ENCODE measurements at regions not wholly inside any gene's neighbourhood (a gene's known extent, or its start where the extent isn't known, plus 50 kb on each side); places are given as distances from the start of the nearest gene placed in this dataset.

GRCh38 chr15:81473177-81473576 lies 99.2 kb upstream of the TMC3 start:
- Histone ChIP-seq H3K4me3 (ENCODE audit: low read depth, low read length) (no peak overlapping the region), H3K4me1 (no peaks in the 10 kb centered on the region), H3K36me3 (ENCODE audit: control insufficient read depth, insufficient read depth, low read length) (no peaks in the 10 kb centered on the region), H3K27me3 (replicated peaks; ENCODE audit: control insufficient read depth, insufficient read depth, low read length) (no peaks in the 10 kb centered on the region), H3K9me3 (no peaks in the 10 kb centered on the region)
- no peak overlapping the region for H3K4me3 Mint-ChIP-seq (ENCODE audit: unreplicated experiment)
- H3K27me3 Mint-ChIP-seq (ENCODE audit: insufficient read depth, unreplicated experiment) = peaks cover 7% of the 10 kb centered on the region
- no peaks in the 10 kb centered on the region for H3K4me1 Mint-ChIP-seq (ENCODE audit: low read depth, unreplicated experiment)
- no peak for DNase-seq
- ChIA-PET POLR2A (no interaction called here), CTCF (no interaction called here)
- BruUV-seq (replicated peaks) = no TSS peak
- H3K9me3 Mint-ChIP-seq (ENCODE audit: unreplicated experiment) = no peaks in the 10 kb centered on the region
- no peak overlapping the region for H3K27ac Mint-ChIP-seq (ENCODE audit: unreplicated experiment)
- H3K36me3 Mint-ChIP-seq (ENCODE audit: insufficient read depth, unreplicated experiment) = no peaks in the 10 kb centered on the region
- intact Hi-C loops (cut with micrococcal nuclease; ENCODE audit: unreplicated experiment) = no loop called here
- TF ChIP-seq, protein P1, sequence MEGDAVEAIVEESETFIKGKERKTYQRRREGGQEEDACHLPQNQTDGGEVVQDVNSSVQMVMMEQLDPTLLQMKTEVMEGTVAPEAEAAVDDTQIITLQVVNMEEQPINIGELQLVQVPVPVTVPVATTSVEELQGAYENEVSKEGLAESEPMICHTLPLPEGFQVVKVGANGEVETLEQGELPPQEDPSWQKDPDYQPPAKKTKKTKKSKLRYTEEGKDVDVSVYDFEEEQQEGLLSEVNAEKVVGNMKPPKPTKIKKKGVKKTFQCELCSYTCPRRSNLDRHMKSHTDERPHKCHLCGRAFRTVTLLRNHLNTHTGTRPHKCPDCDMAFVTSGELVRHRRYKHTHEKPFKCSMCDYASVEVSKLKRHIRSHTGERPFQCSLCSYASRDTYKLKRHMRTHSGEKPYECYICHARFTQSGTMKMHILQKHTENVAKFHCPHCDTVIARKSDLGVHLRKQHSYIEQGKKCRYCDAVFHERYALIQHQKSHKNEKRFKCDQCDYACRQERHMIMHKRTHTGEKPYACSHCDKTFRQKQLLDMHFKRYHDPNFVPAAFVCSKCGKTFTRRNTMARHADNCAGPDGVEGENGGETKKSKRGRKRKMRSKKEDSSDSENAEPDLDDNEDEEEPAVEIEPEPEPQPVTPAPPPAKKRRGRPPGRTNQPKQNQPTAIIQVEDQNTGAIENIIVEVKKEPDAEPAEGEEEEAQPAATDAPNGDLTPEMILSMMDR (IDR thresholded peaks at IDR 0.05; ENCODE audit: insufficient read depth in 1 of 2, low read depth in 1 of 2, low read length in 1 of 2, severe bottlenecking in 1 of 2, unreplicated experiment in 1 of 2) = no peak

- no TSS peak for BruUV-seq (replicated peaks)
- Histone ChIP-seq H3K9me3 (no peaks in the 10 kb centered on the region), H3K27me3 (replicated peaks; ENCODE audit: control insufficient read depth, insufficient read depth, low read length) (no peaks in the 10 kb centered on the region), H3K36me3 (ENCODE audit: control insufficient read depth, insufficient read depth, low read length) (no peaks in the 10 kb centered on the region), H3K4me3 (ENCODE audit: low read depth, low read length) (no peak overlapping the region), H3K4me1 (no peaks in the 10 kb centered on the region)
- DNase-seq = no peak
- no peak overlapping the region for H3K4me3 Mint-ChIP-seq (ENCODE audit: unreplicated experiment)
- POLR2A ChIA-PET = no interaction called here
- H3K4me1 Mint-ChIP-seq (ENCODE audit: low read depth, unreplicated experiment) = no peaks in the 10 kb centered on the region
- CTCF ChIA-PET = no interaction called here
- H3K36me3 Mint-ChIP-seq (ENCODE audit: insufficient read depth, unreplicated experiment) = no peaks in the 10 kb centered on the region
- intact Hi-C loops (cut with micrococcal nuclease; ENCODE audit: unreplicated experiment) = no loop called here
- no peak overlapping the region for H3K27ac Mint-ChIP-seq (ENCODE audit: unreplicated experiment)
- TF ChIP-seq, protein P1 (IDR thresholded peaks at IDR 0.05; ENCODE audit: insufficient read depth in 1 of 2, low read depth in 1 of 2, low read length in 1 of 2, severe bottlenecking in 1 of 2, unreplicated experiment in 1 of 2) = no peak
- H3K27me3 Mint-ChIP-seq (ENCODE audit: insufficient read depth, unreplicated experiment) = peaks cover 7% of the 10 kb centered on the region
- H3K9me3 Mint-ChIP-seq (ENCODE audit: unreplicated experiment) = no peaks in the 10 kb centered on the region
These were observed 97.1 kb upstream of the TMC3 start for GRCh38 chr15:81471151-81471550.

- Histone ChIP-seq H3K4me3 (ENCODE audit: low read depth, low read length) (no peak overlapping the region), H3K4me1 (no peaks in the 10 kb centered on the region), H3K36me3 (ENCODE audit: control insufficient read depth, insufficient read depth, low read length) (no peaks in the 10 kb centered on the region), H3K9me3 (no peaks in the 10 kb centered on the region), H3K27me3 (replicated peaks; ENCODE audit: control insufficient read depth, insufficient read depth, low read length) (no peaks in the 10 kb centered on the region)
- Mint-ChIP-seq H3K36me3 (ENCODE audit: insufficient read depth, unreplicated experiment) (no peaks in the 10 kb centered on the region), H3K27me3 (ENCODE audit: insufficient read depth, unreplicated experiment) (peaks cover 7% of the 10 kb centered on the region), H3K4me3 (ENCODE audit: unreplicated experiment) (no peak overlapping the region), H3K27ac (ENCODE audit: unreplicated experiment) (no peak overlapping the region), H3K4me1 (ENCODE audit: low read depth, unreplicated experiment) (no peaks in the 10 kb centered on the region), H3K9me3 (ENCODE audit: unreplicated experiment) (peaks cover 15% of the 10 kb centered on the region)
- ChIA-PET POLR2A (no interaction called here), CTCF (no interaction called here)
- BruUV-seq (replicated peaks) = no TSS peak
- TF ChIP-seq, protein P1 (IDR thresholded peaks at IDR 0.05; ENCODE audit: insufficient read depth in 1 of 2, low read depth in 1 of 2, low read length in 1 of 2, severe bottlenecking in 1 of 2, unreplicated experiment in 1 of 2) = no peak
- DNase-seq = no peak
- intact Hi-C loops (cut with micrococcal nuclease; ENCODE audit: unreplicated experiment) = no loop called here
These were observed 95.1 kb upstream of the TMC3 start for GRCh38 chr15:81469154-81469553.
